ENCODE measurements at regions not wholly inside any gene's neighbourhood (a gene's known extent, or its start where the extent isn't known, plus 50 kb on each side); places are given as distances from the start of the nearest gene placed in this dataset.
A peak's percentile ranks its signal among the peaks of the same experiment; 100 is the strongest.
"Not testable (repeated sequence)": the region's sequence is repeated elsewhere in the genome, so short reads cannot be mapped to it uniquely, and the experiment has no call there.

- H3K9me3 Mint-ChIP-seq: peaks cover 0 to 13% of the 10 kb centered on the region in 2 donors
- no peak overlapping the region for H3K27ac Mint-ChIP-seq
- H3K36me3 Mint-ChIP-seq: no peaks in the 10 kb centered on the region
- no peak overlapping the region for H3K4me3 Mint-ChIP-seq
- H3K27me3 Mint-ChIP-seq: peaks cover 0 to 6% of the 10 kb centered on the region in 2 donors
- no peak for DNase-seq
- ATAC-seq (replicated peaks): no peak
- no peaks in the 10 kb centered on the region for H3K4me1 Mint-ChIP-seq
These were observed 235.9 kb downstream of the SUCLG1 start for GRCh38 chr2:84223191-84223590.

DNA sequence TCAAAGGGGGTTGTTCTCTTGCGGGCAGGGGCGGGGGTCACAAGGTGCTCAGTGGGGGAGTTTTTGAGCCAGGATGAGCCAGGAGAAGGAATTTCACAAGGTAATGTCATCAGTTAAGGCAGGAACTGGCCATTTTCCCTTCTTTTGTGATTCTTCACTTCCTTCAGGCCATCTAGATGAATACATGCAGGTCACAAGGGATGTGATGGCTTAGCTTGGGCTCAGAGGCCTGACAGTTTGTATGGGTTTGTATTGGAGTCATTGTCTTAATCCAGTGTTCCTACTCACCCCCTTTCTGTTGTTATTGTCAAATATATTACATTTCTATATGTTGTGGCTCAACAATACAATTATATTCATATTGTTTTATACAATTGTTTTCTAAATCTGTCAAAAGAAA lies 238.0 kb downstream of the SUCLG1 start:
- not testable (repeated sequence) for H3K4me3 Mint-ChIP-seq; H3K27ac Mint-ChIP-seq; H3K9me3 Mint-ChIP-seq; DNase-seq; H3K4me1 Mint-ChIP-seq; H3K36me3 Mint-ChIP-seq; ATAC-seq (replicated peaks); H3K27me3 Mint-ChIP-seq

- Mint-ChIP-seq H3K27ac (no peak overlapping the region), H3K4me1 (peaks cover 2 to 5% of the 10 kb centered on the region in 2 donors), H3K9me3 (no peaks in the 10 kb centered on the region), H3K36me3 (no peaks in the 10 kb centered on the region), H3K27me3 (no peaks in the 10 kb centered on the region), H3K4me3 (no peak overlapping the region)
- no peak for DNase-seq
- no peak for ATAC-seq (replicated peaks)
These were observed 241.6 kb downstream of the SUCLG1 start for GRCh38 chr2:84217456-84217855.

GRCh38 chr2:84214455-84214854 lies 244.6 kb downstream of the SUCLG1 start:
- no peak for ATAC-seq (replicated peaks)
- DNase-seq: no peak
- Mint-ChIP-seq H3K27ac (no peak overlapping the region), H3K4me3 (no peak overlapping the region), H3K27me3 (no peaks in the 10 kb centered on the region), H3K9me3 (no peaks in the 10 kb centered on the region), H3K36me3 (no peaks in the 10 kb centered on the region), H3K4me1 (peaks cover 2 to 5% of the 10 kb centered on the region in 2 donors)

DNA sequence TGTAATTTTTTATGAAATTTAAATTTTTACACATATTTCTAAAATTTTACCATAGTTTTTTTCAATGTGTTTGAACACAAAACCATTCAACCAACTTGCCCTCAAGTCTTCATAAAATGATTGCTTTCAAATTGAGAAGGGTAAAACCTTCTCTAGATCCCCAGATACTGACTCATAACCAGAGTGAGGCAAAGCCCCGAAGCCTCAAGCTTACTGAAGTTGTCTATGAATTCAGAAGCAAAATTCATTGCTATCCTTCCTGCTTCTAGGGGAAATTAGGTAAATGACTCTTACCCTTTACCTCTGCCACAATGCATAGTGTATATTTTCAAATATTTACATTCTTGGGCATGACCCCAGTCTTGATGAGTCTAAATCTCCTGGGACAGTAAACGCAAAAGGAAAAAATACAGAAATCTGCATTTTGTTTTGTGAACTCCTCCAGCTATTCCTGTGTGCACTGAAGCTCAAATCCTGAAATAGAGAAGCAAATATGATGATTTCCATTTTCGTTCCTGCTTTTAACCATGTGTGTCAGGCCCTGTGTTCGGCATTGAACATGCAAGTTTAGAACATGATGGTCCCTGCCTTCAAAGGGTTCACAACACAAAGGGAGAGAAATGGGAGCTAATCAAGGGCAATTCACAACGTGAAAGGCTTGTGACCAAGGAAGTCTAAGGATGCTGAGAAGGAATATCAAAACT lies 246.3 kb downstream of the SUCLG1 start:
- peak; percentile 9 for DNase-seq
- Mint-ChIP-seq H3K4me3 (no peak overlapping the region), H3K4me1 (peaks cover 2 to 5% of the 10 kb centered on the region in 2 donors), H3K9me3 (no peaks in the 10 kb centered on the region), H3K27ac (no peak overlapping the region), H3K36me3 (no peaks in the 10 kb centered on the region), H3K27me3 (peaks cover 0 to 4% of the 10 kb centered on the region in 2 donors)
- ATAC-seq (replicated peaks): peak; percentile 89 to 92

DNA sequence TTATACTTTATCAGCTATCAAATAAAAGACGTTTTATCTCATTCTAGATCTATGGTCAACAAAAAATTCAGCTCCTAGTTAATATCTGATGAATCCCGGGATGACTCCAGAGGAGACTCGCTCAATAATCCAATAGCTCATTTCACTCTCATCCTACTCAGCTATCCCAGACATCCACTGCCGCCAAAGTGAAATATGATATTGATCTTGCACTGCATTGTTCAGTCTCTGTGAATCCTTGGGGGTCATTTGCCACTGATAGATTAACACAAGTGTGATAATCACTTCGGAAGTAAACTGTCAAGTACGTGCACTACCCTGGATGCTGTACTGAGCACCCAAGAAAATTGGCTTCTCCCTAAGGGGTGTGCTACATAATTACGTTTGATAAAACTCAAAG lies 249.1 kb downstream of the SUCLG1 start:
- peaks cover 4 to 5% of the 10 kb centered on the region in 2 donors for H3K27me3 Mint-ChIP-seq
- H3K4me3 Mint-ChIP-seq: no peak overlapping the region
- H3K36me3 Mint-ChIP-seq: no peaks in the 10 kb centered on the region

GRCh38 chr2:84204995-84205394 lies 254.1 kb downstream of the SUCLG1 start:
- H3K4me1 Mint-ChIP-seq: peaks cover 0 to 5% of the 10 kb centered on the region in 2 donors
- H3K27me3 Mint-ChIP-seq: peaks cover 4 to 5% of the 10 kb centered on the region in 2 donors
- H3K27ac Mint-ChIP-seq: no peak overlapping the region
- ATAC-seq (replicated peaks) (no peak), DNase-seq (no peak)
- no peaks in the 10 kb centered on the region for H3K36me3 Mint-ChIP-seq
- no peak overlapping the region for H3K4me3 Mint-ChIP-seq
- peaks cover 0 to 2% of the 10 kb centered on the region in 2 donors for H3K9me3 Mint-ChIP-seq

More for the DNA sequence above, 249.1 kb downstream of the SUCLG1 start:
- DNase-seq (no peak), ATAC-seq (replicated peaks) (no peak)
- H3K4me1 Mint-ChIP-seq: peaks cover 2 to 5% of the 10 kb centered on the region in 2 donors
- no peaks in the 10 kb centered on the region for H3K9me3 Mint-ChIP-seq
- no peak overlapping the region for H3K27ac Mint-ChIP-seq

DNA sequence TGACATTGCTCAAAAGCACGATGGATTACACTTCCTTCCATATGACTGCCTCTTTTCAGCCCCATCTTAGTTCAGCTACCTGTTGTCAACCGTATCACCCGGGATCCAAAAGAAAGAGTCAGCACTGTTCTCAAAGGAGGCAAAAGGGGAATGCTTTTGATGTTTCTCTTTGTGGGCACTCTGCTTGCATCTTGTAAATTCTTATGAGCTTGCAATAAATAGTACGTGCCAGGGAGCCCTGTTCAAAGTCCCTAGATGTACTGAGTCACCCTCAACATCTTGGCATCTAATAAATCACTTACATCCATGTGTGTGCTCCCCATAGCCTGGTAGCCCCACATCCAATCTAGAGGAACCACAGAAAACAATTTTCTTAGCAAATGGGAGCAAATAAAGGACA lies 256.9 kb downstream of the SUCLG1 start:
- H3K27ac Mint-ChIP-seq: no peak overlapping the region
- H3K4me3 Mint-ChIP-seq: no peak overlapping the region
- no peaks in the 10 kb centered on the region for H3K36me3 Mint-ChIP-seq
- H3K27me3 Mint-ChIP-seq: peaks cover 0 to 5% of the 10 kb centered on the region in 2 donors
- peaks cover 0 to 5% of the 10 kb centered on the region in 2 donors for H3K4me1 Mint-ChIP-seq
- DNase-seq (no peak), ATAC-seq (replicated peaks) (no peak)
- peaks cover 0 to 2% of the 10 kb centered on the region in 2 donors for H3K9me3 Mint-ChIP-seq

- Mint-ChIP-seq H3K36me3 (no peaks in the 10 kb centered on the region), H3K27ac (no peak overlapping the region), H3K27me3 (no peaks in the 10 kb centered on the region), H3K4me3 (no peak overlapping the region), H3K4me1 (peaks cover 0 to 5% of the 10 kb centered on the region in 2 donors), H3K9me3 (peaks cover 0 to 2% of the 10 kb centered on the region in 2 donors)
- DNase-seq (no peak), ATAC-seq (replicated peaks) (peak; percentile 49 to 59)
These were observed 257.9 kb downstream of the SUCLG1 start for GRCh38 chr2:84201158-84201557.

- Mint-ChIP-seq H3K4me1 (peaks cover 0 to 5% of the 10 kb centered on the region in 2 donors), H3K36me3 (no peaks in the 10 kb centered on the region), H3K4me3 (no peak overlapping the region), H3K9me3 (peaks cover 0 to 2% of the 10 kb centered on the region in 2 donors), H3K27me3 (no peaks in the 10 kb centered on the region), H3K27ac (no peak overlapping the region)
- no peak for ATAC-seq (replicated peaks)
- DNase-seq: no peak
These were observed 261.2 kb downstream of the SUCLG1 start for GRCh38 chr2:84197901-84198300.

GRCh38 chr2:84194949-84195644 lies 264.0 kb downstream of the SUCLG1 start:
- Mint-ChIP-seq H3K27me3 (no peaks in the 10 kb centered on the region), H3K27ac (no peak overlapping the region), H3K9me3 (no peaks in the 10 kb centered on the region), H3K36me3 (no peaks in the 10 kb centered on the region), H3K4me3 (no peak overlapping the region), H3K4me1 (no peaks in the 10 kb centered on the region)
- DNase-seq (no peak), ATAC-seq (replicated peaks) (no peak)

GRCh38 chr2:84194181-84194580 lies 264.9 kb downstream of the SUCLG1 start:
- no peak overlapping the region for H3K27ac Mint-ChIP-seq
- no peaks in the 10 kb centered on the region for H3K36me3 Mint-ChIP-seq
- H3K9me3 Mint-ChIP-seq: no peaks in the 10 kb centered on the region
- no peaks in the 10 kb centered on the region for H3K4me1 Mint-ChIP-seq
- H3K4me3 Mint-ChIP-seq: no peak overlapping the region
- ATAC-seq (replicated peaks) (no peak), DNase-seq (no peak)
- H3K27me3 Mint-ChIP-seq: no peaks in the 10 kb centered on the region

GRCh38 chr2:84187258-84187657 lies 271.8 kb downstream of the SUCLG1 start:
- no peaks in the 10 kb centered on the region for H3K4me1 Mint-ChIP-seq
- no peak for ATAC-seq (replicated peaks)

DNA sequence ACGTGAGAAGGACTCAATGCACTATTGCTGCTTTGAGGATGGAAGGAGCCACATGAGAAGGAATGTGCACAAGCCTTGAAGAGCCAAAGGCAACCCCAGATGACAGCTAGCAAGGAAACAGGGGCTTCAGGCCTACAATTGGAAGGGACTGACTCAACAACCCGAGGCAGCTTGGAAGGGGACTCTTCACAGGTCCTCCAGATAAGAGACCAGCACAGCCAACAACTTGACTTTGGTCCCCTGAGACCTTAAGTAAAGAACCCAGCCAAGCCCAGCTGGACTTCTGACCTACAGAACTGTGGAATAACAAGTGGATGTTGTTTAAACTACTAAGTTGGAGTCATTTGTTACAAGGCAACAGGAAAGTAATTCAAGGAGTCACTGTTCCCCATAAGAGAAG lies 277.2 kb downstream of the SUCLG1 start:
- H3K4me3 Mint-ChIP-seq: no peak overlapping the region
- H3K9me3 Mint-ChIP-seq: no peaks in the 10 kb centered on the region
- H3K36me3 Mint-ChIP-seq: no peaks in the 10 kb centered on the region
- ATAC-seq (replicated peaks) (no peak), DNase-seq (no peak)
- peaks cover 0 to 3% of the 10 kb centered on the region in 2 donors for H3K27me3 Mint-ChIP-seq
- H3K27ac Mint-ChIP-seq: no peak overlapping the region
- no peaks in the 10 kb centered on the region for H3K4me1 Mint-ChIP-seq

More at GRCh38 chr2:84187258-84187657, 271.8 kb downstream of the SUCLG1 start:
- DNase-seq: no peak
- H3K9me3 Mint-ChIP-seq: peaks cover 0 to 2% of the 10 kb centered on the region in 2 donors
- H3K36me3 Mint-ChIP-seq: no peaks in the 10 kb centered on the region
- H3K4me3 Mint-ChIP-seq: no peak overlapping the region
- H3K27me3 Mint-ChIP-seq: no peaks in the 10 kb centered on the region
- no peak overlapping the region for H3K27ac Mint-ChIP-seq

DNA sequence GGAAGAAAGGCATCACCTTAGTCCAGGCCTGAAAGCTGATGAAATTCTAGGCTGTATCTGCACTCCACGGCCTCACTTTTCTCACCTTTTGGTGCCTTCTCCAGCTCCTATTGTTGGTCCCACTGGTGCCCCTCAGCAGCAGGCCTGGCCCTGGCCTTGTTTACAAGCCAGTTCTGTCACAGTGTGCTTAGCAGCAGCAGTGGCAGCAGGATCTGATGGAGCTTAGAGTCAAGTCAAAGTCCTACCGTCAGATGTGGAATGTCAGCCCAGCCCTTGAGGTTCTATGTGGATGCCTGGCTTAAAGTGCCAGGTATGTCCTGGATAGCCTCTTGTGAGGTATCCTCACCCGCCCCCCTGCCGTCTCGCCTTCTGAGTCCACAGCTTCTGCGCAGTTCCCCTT lies 281.3 kb downstream of the SUCLG1 start:
- no peaks in the 10 kb centered on the region for H3K9me3 Mint-ChIP-seq
- no peaks in the 10 kb centered on the region for H3K36me3 Mint-ChIP-seq
- ATAC-seq (replicated peaks): peak in 1 of 2 donors; percentile 25

More for the DNA sequence above, 281.3 kb downstream of the SUCLG1 start:
- no peak for DNase-seq
- Mint-ChIP-seq H3K27me3 (peaks cover 0 to 3% of the 10 kb centered on the region in 2 donors), H3K27ac (no peak overlapping the region), H3K4me3 (no peak overlapping the region), H3K4me1 (no peaks in the 10 kb centered on the region)
